Sigmoid colon (tissue), 6 donors: ENCODE measurements at regions not wholly inside any gene's neighbourhood (a gene's known extent, or its start where the extent isn't known, plus 50 kb on each side); places are given as distances from the start of the nearest gene placed in this dataset.
"Not testable (repeated sequence)": the region's sequence is repeated elsewhere in the genome, so short reads cannot be mapped to it uniquely, and the experiment has no call there.

ENCODE experiments used
- DNase-seq: peaks from one replicate; pipeline ENCODE4 v3.0.0-alpha.2; 2019
- H3K27ac ChIP-seq, 4 donors: fragments of 200-600 bp; sonication (generic); one replicate each; pipeline ENCODE4 v1.5.1; 2016 to 2019; ENCODE audit warnings: mild to moderate bottlenecking in 1 of 4
- H3K27me3 ChIP-seq, 3 donors: fragments of 200-600 bp; sonication (generic); one replicate each; pipeline ENCODE4 v1.5.1; 2019; ENCODE audit warnings: mild to moderate bottlenecking in 1 of 3
- H3K36me3 ChIP-seq, 4 donors: fragments of 200-600 bp; sonication (generic); one replicate each; pipeline ENCODE4 v1.5.1; 2016 to 2019
- H3K4me1 ChIP-seq, 4 donors: fragments of 200-600 bp; sonication (generic); one replicate each; pipeline ENCODE4 v1.5.1; 2017 to 2019
- H3K4me3 ChIP-seq, 4 donors: fragments of 200-600 bp; sonication (generic); one replicate each; pipeline ENCODE4 v1.5.1; 2017 to 2019; ENCODE audit warnings: mild to moderate bottlenecking in 2 of 4, moderate library complexity in 1 of 4
- H3K9me3 ChIP-seq, 4 donors: fragments of 200-600 bp in 3 of 4; sonication (generic) in 3 of 4; one replicate each; pipeline versions ENCODE4 v1.5.1 to v1.6.1; 2013 to 2019
- EP300 ChIP-seq, 4 donors: sonication (generic); formaldehyde crosslinking; IDR thresholded peaks; one replicate each; pipeline ENCODE4 v1.6.1; 2017; ENCODE audit warnings: antibody characterized with exemption in 4 of 4
- POLR2A ChIP-seq, 2 donors: fragments of 450-650 bp; IDR thresholded peaks; one replicate each; pipeline ENCODE4 v1.6.1; 2016; ENCODE audit warnings: antibody characterized with exemption in 2 of 2, mild to moderate bottlenecking in 2 of 2, moderate library complexity in 2 of 2
- POLR2AphosphoS5 ChIP-seq, 4 donors: sonication (generic); formaldehyde crosslinking; IDR thresholded peaks; one replicate each; pipeline ENCODE4 v1.6.1; 2017; ENCODE audit warnings: antibody characterized with exemption in 4 of 4
- WGBS, 2 donors: extraction: QIAGEN DNeasy Blood & Tissue Kit; methylation state at CpG; one replicate each; pipeline ENCODE4 v1.1.7; 2013; 5-methylcytosine and 5-hydroxymethylcytosine counted together
- intact Hi-C: fragments of 100-400 bp; cut with DNase I; formaldehyde crosslinking; loops from one replicate; pipeline ENCODE4 v1.15.1; 2023
- TF ChIP-seq, protein P1 (sequence below), 4 experiments: fragments of 450-650 bp in 3 of 4; fragments of 200-600 bp in 1 of 4; IDR thresholded peaks; one replicate each; pipeline ENCODE4 v1.5.1; 2016 to 2019; ENCODE audit warnings: antibody characterized with exemption in 4 of 4, mild to moderate bottlenecking in 3 of 4, moderate library complexity in 2 of 4
- donor health status: healthy with polysubstance abuse.
- donor health status: healthy.

DNA sequence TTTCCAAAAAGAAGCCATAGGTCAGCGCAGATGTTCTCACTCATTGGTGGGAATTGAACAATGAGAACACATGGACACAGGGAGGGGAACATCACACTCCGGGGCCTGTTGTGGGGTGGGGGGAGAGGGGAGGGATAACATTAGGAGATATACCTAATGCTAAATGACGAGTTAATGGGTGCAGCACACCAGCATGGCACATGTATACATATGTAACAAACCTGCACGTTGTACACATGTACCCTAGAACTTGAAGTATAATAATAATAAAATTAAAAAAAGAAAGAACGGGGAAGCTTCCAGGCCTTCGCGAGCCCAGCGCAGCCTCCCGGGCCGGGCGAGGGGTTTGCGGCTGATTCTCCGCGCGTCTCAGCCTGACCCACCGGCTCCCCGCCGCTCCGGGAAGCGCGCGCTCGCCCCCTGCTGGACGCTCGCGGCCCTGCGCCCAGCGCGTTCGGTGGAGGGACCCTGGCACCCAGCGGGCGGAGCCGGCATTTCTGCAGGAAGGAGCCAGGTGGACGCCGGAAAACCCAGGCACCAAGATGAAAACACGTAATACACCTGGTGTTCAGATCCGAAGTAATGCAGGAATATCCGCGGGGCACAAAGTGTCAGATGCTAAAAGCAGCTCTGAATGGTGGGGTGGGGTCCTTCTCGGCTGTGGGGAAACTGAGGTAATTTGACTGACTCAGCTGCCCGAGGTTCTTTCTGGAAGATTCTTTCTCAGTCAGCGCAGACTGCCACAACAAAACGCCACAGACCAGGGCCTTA lies 67.1 kb upstream of the PPP1R26 start:
- H3K36me3 ChIP-seq, H3K4me1 ChIP-seq, H3K27ac ChIP-seq, H3K9me3 ChIP-seq, H3K4me3 ChIP-seq: not testable (repeated sequence)
- intact Hi-C loops: loop anchor here (1.0 to 5.0 kb wide), 2 partner anchors 326 to 635 kb away; no protein-coding TSS in a partner anchor
- peak; percentile 70 for DNase-seq
- peaks cover 0 to 43% (median 11%) of the 10 kb centered on the region in 3 donors for H3K27me3 ChIP-seq
- WGBS, 2 donors: 9 to 12% methylated on average over 43 of the region's 43 CpGs
- TF ChIP-seq, protein P1, sequence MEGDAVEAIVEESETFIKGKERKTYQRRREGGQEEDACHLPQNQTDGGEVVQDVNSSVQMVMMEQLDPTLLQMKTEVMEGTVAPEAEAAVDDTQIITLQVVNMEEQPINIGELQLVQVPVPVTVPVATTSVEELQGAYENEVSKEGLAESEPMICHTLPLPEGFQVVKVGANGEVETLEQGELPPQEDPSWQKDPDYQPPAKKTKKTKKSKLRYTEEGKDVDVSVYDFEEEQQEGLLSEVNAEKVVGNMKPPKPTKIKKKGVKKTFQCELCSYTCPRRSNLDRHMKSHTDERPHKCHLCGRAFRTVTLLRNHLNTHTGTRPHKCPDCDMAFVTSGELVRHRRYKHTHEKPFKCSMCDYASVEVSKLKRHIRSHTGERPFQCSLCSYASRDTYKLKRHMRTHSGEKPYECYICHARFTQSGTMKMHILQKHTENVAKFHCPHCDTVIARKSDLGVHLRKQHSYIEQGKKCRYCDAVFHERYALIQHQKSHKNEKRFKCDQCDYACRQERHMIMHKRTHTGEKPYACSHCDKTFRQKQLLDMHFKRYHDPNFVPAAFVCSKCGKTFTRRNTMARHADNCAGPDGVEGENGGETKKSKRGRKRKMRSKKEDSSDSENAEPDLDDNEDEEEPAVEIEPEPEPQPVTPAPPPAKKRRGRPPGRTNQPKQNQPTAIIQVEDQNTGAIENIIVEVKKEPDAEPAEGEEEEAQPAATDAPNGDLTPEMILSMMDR (IDR thresholded peaks at IDR 0.05): peak; percentile 91 to 99 (median 96)

GRCh38 chr9:135413086-135413375 lies 66.6 kb upstream of the PPP1R26 start:
- Histone ChIP-seq H3K27me3 (peaks cover 0 to 37% (median 11%) of the 10 kb centered on the region in 3 donors), H3K9me3 (no peaks in the 10 kb centered on the region), H3K4me1 (no peaks in the 10 kb centered on the region), H3K27ac (no peak overlapping the region), H3K36me3 (no peaks in the 10 kb centered on the region), H3K4me3 (no peak overlapping the region)
- TF ChIP-seq EP300 (IDR thresholded peaks at IDR 0.05): no peak
- 79 to 82% methylated on average over 12 of the region's 12 CpGs for WGBS, 2 donors
- intact Hi-C loops: loop anchor here (5.0 kb wide), 1 partner anchor 636 kb away; no protein-coding TSS in a partner anchor
- DNase-seq: no peak

- Histone ChIP-seq H3K36me3 (no peaks in the 10 kb centered on the region), H3K9me3 (no peaks in the 10 kb centered on the region), H3K27ac (no peak overlapping the region), H3K4me1 (no peaks in the 10 kb centered on the region), H3K27me3 (peaks cover 0 to 37% (median 11%) of the 10 kb centered on the region in 3 donors), H3K4me3 (no peak overlapping the region)
- no peak for DNase-seq
- WGBS, 2 donors: 90 to 91% methylated on average over 18 of the region's 18 CpGs
- TF ChIP-seq EP300 (IDR thresholded peaks at IDR 0.05) (no peak), POLR2AphosphoS5 (IDR thresholded peaks at IDR 0.05) (no peak), POLR2A (IDR thresholded peaks at IDR 0.05) (no peak)
- TF ChIP-seq, protein P1 (IDR thresholded peaks at IDR 0.05): no peak
- intact Hi-C loops: loop anchor here (5.0 kb wide), 1 partner anchor 636 kb away; no protein-coding TSS in a partner anchor
Observed at GRCh38 chr9:135413461-135413860, 66.1 kb upstream of the PPP1R26 start.

GRCh38 chr9:135414293-135414692 lies 65.3 kb upstream of the PPP1R26 start:
- Histone ChIP-seq H3K36me3 (no peaks in the 10 kb centered on the region), H3K27me3 (peaks cover 0 to 37% (median 11%) of the 10 kb centered on the region in 3 donors), H3K9me3 (no peaks in the 10 kb centered on the region), H3K4me1 (no peaks in the 10 kb centered on the region), H3K27ac (no peak overlapping the region), H3K4me3 (no peak overlapping the region)
- DNase-seq: no peak
- WGBS, 2 donors: 57 to 75% methylated on average over 13 of the region's 13 CpGs
- intact Hi-C loops: loop anchor here (5.0 kb wide), 1 partner anchor 637 kb away; no protein-coding TSS in a partner anchor
- TF ChIP-seq POLR2AphosphoS5 (IDR thresholded peaks at IDR 0.05) (no peak), POLR2A (IDR thresholded peaks at IDR 0.05) (no peak), EP300 (IDR thresholded peaks at IDR 0.05) (no peak)
- TF ChIP-seq, protein P1 (IDR thresholded peaks at IDR 0.05): no peak

GRCh38 chr9:135415586-135415985 lies 64.0 kb upstream of the PPP1R26 start:
- H3K4me1 ChIP-seq: no peaks in the 10 kb centered on the region
- WGBS, 2 donors: 70 to 81% methylated on average over 10 of the region's 10 CpGs
- peaks cover 0 to 34% (median 11%) of the 10 kb centered on the region in 3 donors for H3K27me3 ChIP-seq

More at GRCh38 chr9:135415586-135415985, 64.0 kb upstream of the PPP1R26 start:
- no peak for DNase-seq
- intact Hi-C loops: no loop called here
- no peak overlapping the region for H3K4me3 ChIP-seq
- H3K27ac ChIP-seq: no peak overlapping the region
- no peaks in the 10 kb centered on the region for H3K36me3 ChIP-seq
- H3K9me3 ChIP-seq: no peaks in the 10 kb centered on the region
- TF ChIP-seq, protein P1 (IDR thresholded peaks at IDR 0.05): no peak
- TF ChIP-seq POLR2AphosphoS5 (IDR thresholded peaks at IDR 0.05): no peak
- TF ChIP-seq EP300 (IDR thresholded peaks at IDR 0.05): no peak
